ENCODE measurements at regions not wholly inside any gene's neighbourhood (a gene's known extent, or its start where the extent isn't known, plus 50 kb on each side); places are given as distances from the start of the nearest gene placed in this dataset.

DNA sequence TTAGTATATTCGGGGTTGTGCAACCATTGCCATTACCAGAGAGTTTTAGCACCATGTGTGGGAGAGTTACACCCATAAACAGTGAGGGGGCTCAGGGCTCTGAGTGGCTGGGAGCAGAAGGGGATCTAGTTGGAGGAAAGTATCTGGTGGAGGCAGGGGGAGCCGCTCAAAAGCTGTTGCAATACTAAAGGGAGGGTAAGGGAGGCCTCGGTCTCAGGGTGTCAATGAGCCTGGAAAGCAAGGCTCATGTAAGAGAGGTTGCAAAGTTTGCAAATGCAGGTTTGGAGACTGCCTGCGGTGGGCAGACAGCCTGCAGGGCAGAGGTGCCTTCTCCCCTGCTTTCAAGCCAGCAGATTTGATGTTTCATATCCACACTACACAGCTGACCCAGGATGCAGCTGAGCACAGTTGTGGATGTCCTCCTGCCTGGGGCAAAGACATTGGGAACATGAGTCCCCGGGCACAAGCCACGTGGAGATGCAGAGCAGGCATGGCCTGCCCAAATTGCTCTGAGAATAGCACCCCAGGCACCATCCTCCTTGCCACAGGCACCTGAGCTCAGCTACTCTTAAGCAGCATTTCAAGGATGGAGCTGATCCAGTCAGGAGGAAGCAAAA is 181.4 kb downstream of the TLE3 start:
- TF ChIP-seq, protein P1, sequence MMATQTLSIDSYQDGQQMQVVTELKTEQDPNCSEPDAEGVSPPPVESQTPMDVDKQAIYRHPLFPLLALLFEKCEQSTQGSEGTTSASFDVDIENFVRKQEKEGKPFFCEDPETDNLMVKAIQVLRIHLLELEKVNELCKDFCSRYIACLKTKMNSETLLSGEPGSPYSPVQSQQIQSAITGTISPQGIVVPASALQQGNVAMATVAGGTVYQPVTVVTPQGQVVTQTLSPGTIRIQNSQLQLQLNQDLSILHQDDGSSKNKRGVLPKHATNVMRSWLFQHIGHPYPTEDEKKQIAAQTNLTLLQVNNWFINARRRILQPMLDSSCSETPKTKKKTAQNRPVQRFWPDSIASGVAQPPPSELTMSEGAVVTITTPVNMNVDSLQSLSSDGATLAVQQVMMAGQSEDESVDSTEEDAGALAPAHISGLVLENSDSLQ (IDR thresholded peaks at IDR 0.05) = no peak
- TF ChIP-seq ELF4 (IDR thresholded peaks at IDR 0.05) (no peak), SP1 (IDR thresholded peaks at IDR 0.05) (no peak), BHLHE40 (IDR thresholded peaks at IDR 0.05; ENCODE audit: borderline replicate concordance) (no peak), FOXM1 (IDR thresholded peaks at IDR 0.05; ENCODE audit: borderline replicate concordance) (no peak), FOXA1 (IDR thresholded peaks at IDR 0.05) (no peak), NFRKB (IDR thresholded peaks at IDR 0.05) (no peak)

Data from HEK293T (cell line).